ENCODE measurements at regions not wholly inside any gene's neighbourhood (a gene's known extent, or its start where the extent isn't known, plus 50 kb on each side); places are given as distances from the start of the nearest gene placed in this dataset.
"Not testable (repeated sequence)": the region's sequence is repeated elsewhere in the genome, so short reads cannot be mapped to it uniquely, and the experiment has no call there.

GRCh38 chr10:26355241-26355640 lies 82.9 kb upstream of the APBB1IP start:
- no peak for DNase-seq

- no peak for DNase-seq
These were observed 80.9 kb upstream of the APBB1IP start for GRCh38 chr10:26357203-26357602.

- DNase-seq, result no peak
These were observed 80.1 kb upstream of the APBB1IP start for GRCh38 chr10:26358071-26358470.

- no peak for DNase-seq
These were observed 78.5 kb upstream of the APBB1IP start for GRCh38 chr10:26359670-26360069.

- DNase-seq, result no peak
These were observed 76.8 kb upstream of the APBB1IP start for GRCh38 chr10:26361351-26361750.

- DNase-seq, result no peak
These were observed 76.2 kb upstream of the APBB1IP start for GRCh38 chr10:26361971-26362370.

- DNase-seq, result no peak
These were observed 72.3 kb upstream of the APBB1IP start for GRCh38 chr10:26365681-26366358.

GRCh38 chr10:26367035-26367434 lies 71.1 kb upstream of the APBB1IP start:
- not testable (repeated sequence) for DNase-seq

- DNase-seq, result peak; percentile 55
These were observed 70.4 kb upstream of the APBB1IP start for GRCh38 chr10:26367771-26368170.

- no peak for DNase-seq
These were observed 69.7 kb upstream of the APBB1IP start for GRCh38 chr10:26368463-26368862.

- peak; percentile 61 for DNase-seq
These were observed 65.4 kb upstream of the APBB1IP start for GRCh38 chr10:26372513-26373354.

GRCh38 chr10:26374426-26374825 lies 63.7 kb upstream of the APBB1IP start:
- DNase-seq, result peak; percentile 16

GRCh38 chr10:26377224-26377810 lies 60.8 kb upstream of the APBB1IP start:
- not testable (repeated sequence) for DNase-seq

GRCh38 chr10:26378861-26379294 lies 59.3 kb upstream of the APBB1IP start:
- no peak for DNase-seq

GRCh38 chr10:26380815-26381214 lies 57.3 kb upstream of the APBB1IP start:
- DNase-seq, result no peak

GRCh38 chr10:26381986-26382385 lies 56.2 kb upstream of the APBB1IP start:
- no peak for DNase-seq

GRCh38 chr10:26384600-26384999 lies 53.5 kb upstream of the APBB1IP start:
- no peak for DNase-seq

GRCh38 chr10:26385443-26385842 lies 52.7 kb upstream of the APBB1IP start:
- no peak for DNase-seq

- DNase-seq, result no peak
These were observed 51.4 kb upstream of the APBB1IP start for GRCh38 chr10:26386781-26387180.

Data from RPMI8226 (cell line).